H1 (cell line): ENCODE measurements at regions not wholly inside any gene's neighbourhood (a gene's known extent, or its start where the extent isn't known, plus 50 kb on each side); places are given as distances from the start of the nearest gene placed in this dataset.

Experiments used
- CTCF ChIA-PET: fragments of 300-600 bp; sonication (Branson Sonifier 250); formaldehyde crosslinking; loops from one replicate; lab custom pipeline; 2021; ENCODE audit not compliant: partially characterized antibody; lab: Charles Lee
- POLR2A ChIA-PET: fragments of 300-600 bp; sonication (Branson Sonifier 250); formaldehyde crosslinking; loops from one replicate; lab custom pipeline; 2021; ENCODE audit warnings: inconsistent platforms; ENCODE audit not compliant: partially characterized antibody; lab: Charles Lee
- DNase-seq, 2 experiments: peaks; one replicate each; pipeline versions ENCODE4 v3.0.0 to v3.0.0-alpha.2; 2010 to 2022; ENCODE audit warnings: low spot score in 2 of 2, low read depth in 1 of 2, mixed read lengths in 1 of 2
- FAIRE-seq: peaks from 2 replicates; lab custom pipeline; 2011; peaks lifted over from hg19 to GRCh38; lab: Jason Lieb, UNC
- H2AFZ ChIP-seq: 2 replicates; pipeline ENCODE4 v1.8.1; 2012; ENCODE audit warnings: low read length, inconsistent platforms
- H2AK5ac ChIP-seq: 2 replicates; pipeline ENCODE4 v1.6.1; 2013; ENCODE audit warnings: low read depth, low read length
- H2BK120ac ChIP-seq: replicated peaks from 2 replicates; pipeline ENCODE3; 2013; ENCODE audit warnings: low read depth, low read length, inconsistent platforms
- H2BK12ac ChIP-seq: 2 replicates; pipeline ENCODE4 v1.6.1; 2013; ENCODE audit warnings: low read depth, low read length
- H2BK15ac ChIP-seq: 2 replicates; pipeline ENCODE4 v1.6.1; 2013; ENCODE audit warnings: low read length
- H2BK20ac ChIP-seq: 2 replicates; pipeline ENCODE4 v1.6.1; 2013; ENCODE audit warnings: low read length
- H2BK5ac ChIP-seq: 2 replicates; pipeline ENCODE4 v1.6.1; 2013; ENCODE audit warnings: low read depth, low read length
- H3K14ac ChIP-seq: 2 replicates; pipeline ENCODE4 v1.6.1; 2013; ENCODE audit warnings: inconsistent platforms; ENCODE audit not compliant: insufficient read length
- H3K18ac ChIP-seq: 2 replicates; pipeline ENCODE4 v1.6.1; 2013; ENCODE audit warnings: low read length; ENCODE audit errors: extremely low read depth
- H3K23ac ChIP-seq: 2 replicates; pipeline ENCODE4 v1.6.1; 2013; ENCODE audit warnings: inconsistent platforms; ENCODE audit not compliant: insufficient read length
- H3K23me2 ChIP-seq: 2 replicates; pipeline ENCODE4 v1.6.1; 2013; ENCODE audit warnings: low read depth, low read length
- H3K27ac ChIP-seq: 2 replicates; pipeline ENCODE4 v1.6.1; 2011; ENCODE audit warnings: low read depth, low read length, inconsistent platforms
- H3K27me3 ChIP-seq, 4 experiments: replicated peaks in 1 of 4; 1 replicate in 1 of 4; 2 replicates in 3 of 4; pipeline versions ENCODE4 v1.6.1 to v1.8.1; 2011 to 2013; ENCODE audit warnings: low read length in 3 of 4, mild to moderate bottlenecking in 3 of 4, inconsistent platforms in 2 of 4, mixed read lengths in 2 of 4, moderate library complexity in 1 of 4; ENCODE audit not compliant: control insufficient read depth in 3 of 4, insufficient read depth in 3 of 4; ENCODE audit errors: extremely low read depth in 1 of 4
- H3K36me3 ChIP-seq, 4 experiments: 2 replicates each; pipeline versions ENCODE4 v1.6.1 to v1.8.1; 2011 to 2013; ENCODE audit warnings: mild to moderate bottlenecking in 4 of 4, low read length in 3 of 4, moderate library complexity in 2 of 4, control low read depth in 1 of 4, inconsistent platforms in 1 of 4; ENCODE audit not compliant: insufficient read depth in 4 of 4, control insufficient read depth in 2 of 4
- H3K4ac ChIP-seq: replicated peaks from 2 replicates; pipeline ENCODE3; 2013; ENCODE audit warnings: low read length, low read depth, mixed read lengths, inconsistent platforms; ENCODE audit not compliant: insufficient read length
- H3K4me1 ChIP-seq, 4 experiments: replicated peaks in 1 of 4; 1 replicate in 1 of 4; 2 replicates in 3 of 4; pipeline versions ENCODE4 v1.6.1 to v1.8.1; 2011 to 2013; ENCODE audit warnings: low read length in 3 of 4, inconsistent platforms in 2 of 4, mixed read lengths in 1 of 4; ENCODE audit not compliant: insufficient read depth in 4 of 4, control insufficient read depth in 3 of 4
- H3K4me2 ChIP-seq, 2 experiments: 2 replicates each; pipeline versions ENCODE4 v1.6.1 to v1.8.1; 2011 to 2013; ENCODE audit warnings: low read depth in 2 of 2, low read length in 2 of 2, control low read depth in 1 of 2, inconsistent platforms in 1 of 2, mild to moderate bottlenecking in 1 of 2; ENCODE audit not compliant: insufficient read depth in 1 of 2
- H3K4me3 ChIP-seq, 4 experiments: fragments of 200-600, 300-600 bp in 1 of 4; sonication (generic), shearing (Covaris generic), sonication (Bioruptor Twin) in 1 of 4; 2 replicates each; pipeline versions ENCODE4 v1.5.1 to v1.8.1; 2011 to 2016; ENCODE audit warnings: low read length in 4 of 4, low read depth in 3 of 4, control low read depth in 2 of 4, inconsistent platforms in 2 of 4, mild to moderate bottlenecking in 2 of 4, mixed read lengths in 1 of 4, moderate library complexity in 1 of 4; ENCODE audit not compliant: insufficient read depth in 2 of 4; ENCODE audit errors: extremely low read depth in 1 of 4
- H3K56ac ChIP-seq: replicated peaks from 2 replicates; pipeline ENCODE3; 2013; ENCODE audit warnings: low read depth, mild to moderate bottlenecking, mixed read lengths, low read length, inconsistent platforms; ENCODE audit not compliant: insufficient read length
- H3K79me1 ChIP-seq: 2 replicates; pipeline ENCODE4 v1.6.1; 2013; ENCODE audit warnings: low read depth, low read length, control low read depth
- H3K79me2 ChIP-seq, 2 experiments: 2 replicates each; pipeline versions ENCODE4 v1.6.1 to v1.8.1; 2012 to 2013; ENCODE audit warnings: low read length in 2 of 2, mild to moderate bottlenecking in 2 of 2, inconsistent platforms in 1 of 2; ENCODE audit not compliant: insufficient read depth in 2 of 2, control insufficient read depth in 1 of 2
- H3K9ac ChIP-seq, 4 experiments: replicated peaks in 1 of 4; 1 replicate in 1 of 4; 2 replicates in 3 of 4; pipeline versions ENCODE4 v1.6.1 to v1.8.1; 2011 to 2013; ENCODE audit warnings: low read depth in 3 of 4, low read length in 3 of 4, control low read depth in 2 of 4, mild to moderate bottlenecking in 2 of 4, moderate library complexity in 2 of 4, inconsistent platforms in 1 of 4; ENCODE audit errors: extremely low read depth in 1 of 4
- H3K9me3 ChIP-seq, 2 experiments: 2 replicates each; pipeline versions ENCODE4 v1.6.1 to v1.8.1; 2012 to 2013; ENCODE audit warnings: mild to moderate bottlenecking in 2 of 2, moderate library complexity in 2 of 2, control low read depth in 1 of 2, inconsistent platforms in 1 of 2, low read depth in 1 of 2, low read length in 1 of 2, mixed read lengths in 1 of 2; ENCODE audit not compliant: insufficient read depth in 2 of 2
- H4K20me1 ChIP-seq, 2 experiments: replicated peaks in 1 of 2; 2 replicates each; pipeline versions ENCODE3 to v1.8.1; 2011 to 2013; ENCODE audit warnings: inconsistent platforms in 2 of 2, low read length in 2 of 2, mild to moderate bottlenecking in 1 of 2; ENCODE audit not compliant: insufficient read depth in 2 of 2, control insufficient read depth in 1 of 2
- H4K5ac ChIP-seq: 2 replicates; pipeline ENCODE4 v1.6.1; 2013; ENCODE audit warnings: low read length, low read depth, mixed read lengths, inconsistent platforms; ENCODE audit not compliant: insufficient read length
- H4K8ac ChIP-seq: 2 replicates; pipeline ENCODE4 v1.8.0; 2013; ENCODE audit warnings: mild to moderate bottlenecking, moderate library complexity, low read length, inconsistent platforms; ENCODE audit not compliant: insufficient read depth; ENCODE audit errors: extremely low read depth
- H4K91ac ChIP-seq: replicated peaks from 2 replicates; pipeline ENCODE3; 2013; ENCODE audit warnings: low read length, mixed read lengths, inconsistent platforms; ENCODE audit not compliant: insufficient read length
- ATF2 ChIP-seq: IDR thresholded peaks from 2 replicates; pipeline ENCODE4 v1.6.1; 2012; ENCODE audit warnings: low read length, inconsistent platforms
- CREB1 ChIP-seq: IDR thresholded peaks from 2 replicates; pipeline ENCODE4 v1.6.1; 2012; ENCODE audit warnings: inconsistent platforms
- CTCF ChIP-seq, 3 experiments: IDR thresholded peaks; 1 replicate in 2 of 3; 2 replicates in 1 of 3; pipeline versions ENCODE4 v1.5.1 to v1.6.1; 2011; ENCODE audit warnings: low read length in 3 of 3, mild to moderate bottlenecking in 3 of 3, inconsistent platforms in 2 of 3, low read depth in 1 of 3, moderate library complexity in 1 of 3; ENCODE audit not compliant: insufficient read depth in 1 of 3; ENCODE audit errors: control extremely low read depth in 1 of 3
- FOSL1 ChIP-seq: IDR thresholded peaks from 2 replicates; pipeline ENCODE4 v1.6.1; 2011; ENCODE audit warnings: mild to moderate bottlenecking, low read depth, low read length, moderate library complexity; ENCODE audit not compliant: insufficient read depth
- RNF2 ChIP-seq: fragments of 200-900, 300-1000 bp; sonication (generic); IDR thresholded peaks from 2 replicates; pipeline ENCODE4 v1.7.1; 2016; ENCODE audit warnings: borderline replicate concordance, low read depth, mild to moderate bottlenecking, antibody characterized with exemption, low read length; ENCODE audit not compliant: poor library complexity, severe bottlenecking; ENCODE audit errors: missing control alignments
- RXRA ChIP-seq: IDR thresholded peaks from 2 replicates; pipeline ENCODE4 v1.6.1; 2011; ENCODE audit warnings: low read depth, mild to moderate bottlenecking, low read length, moderate library complexity; ENCODE audit not compliant: insufficient read depth
- SIRT6 ChIP-seq: IDR thresholded peaks from one replicate; pipeline ENCODE4 v1.7.1; 2012; ENCODE audit warnings: low read length, inconsistent platforms
- WGBS, 2 experiments: shearing (Covaris generic) in 1 of 2; methylation state at CpG; one replicate each; pipeline versions ENCODE4 v1.1.6 to v1.1.7; 2013 to 2015; ENCODE audit warnings: low lambda C conversion rate in 2 of 2, mixed read lengths in 2 of 2, inconsistent platforms in 1 of 2, low coverage in 1 of 2, missing lambda C conversion rate in 1 of 2; ENCODE audit not compliant: insufficient replicate concordance in 2 of 2, insufficient coverage in 1 of 2, insufficient read length in 1 of 2; ENCODE audit errors: extremely low coverage in 1 of 2, missing lambda C conversion rate in 1 of 2; 5-methylcytosine and 5-hydroxymethylcytosine counted together

- no peak overlapping the region for H2BK120ac ChIP-seq
- no peak overlapping the region for H3K4ac ChIP-seq
- no peaks in the 10 kb centered on the region for H4K20me1 ChIP-seq
- no peak overlapping the region for H4K91ac ChIP-seq
- no peak overlapping the region for H2BK15ac ChIP-seq
- DNase-seq (no peak), FAIRE-seq (no peak)
- no peaks in the 10 kb centered on the region for H3K27me3 ChIP-seq
- no peak overlapping the region for H2AK5ac ChIP-seq
- H2BK12ac ChIP-seq = no peak overlapping the region
- no peak overlapping the region for H3K56ac ChIP-seq
- H2BK5ac ChIP-seq = no peak overlapping the region
- TF ChIP-seq CREB1 (no peak), FOSL1 (no peak), RXRA (no peak), CTCF (IDR thresholded peaks at IDR 0.05; ENCODE audit: control extremely low read depth in 1 of 3, insufficient read depth in 1 of 3, low read depth in 1 of 3, low read length in 3 of 3) (no peak), SIRT6 (no peak), RNF2 (no peak), ATF2 (no peak)
- no peak overlapping the region for H4K5ac ChIP-seq
- no peaks in the 10 kb centered on the region for H3K79me2 ChIP-seq
- H3K27ac ChIP-seq = no peak overlapping the region
- H3K4me3 ChIP-seq = no peak overlapping the region
- H3K9ac ChIP-seq = no peak overlapping the region
- ChIA-PET POLR2A (no interaction called here), CTCF (interaction anchor here (1.1 to 1.3 kb wide), 2 partner anchors 10 to 382 kb away, joined by 3 to 5 read pairs; no protein-coding TSS in a partner anchor)
- WGBS, 2 experiments = 96% methylated on average over 2 of the region's 2 CpGs; no CpG with 5 or more reads in 1 of the 2 experiments
- no peak overlapping the region for H3K23ac ChIP-seq
- H3K14ac ChIP-seq = no peak overlapping the region
- no peak overlapping the region for H2BK20ac ChIP-seq
- no peaks in the 10 kb centered on the region for H3K79me1 ChIP-seq
- H3K23me2 ChIP-seq = no peaks in the 10 kb centered on the region
- H3K18ac ChIP-seq = no peak overlapping the region
- no peaks in the 10 kb centered on the region for H3K4me1 ChIP-seq
- H3K9me3 ChIP-seq = peaks cover 3 to 6% of the 10 kb centered on the region in 2 experiments; a peak in 3 of 4 replicates
- no peak overlapping the region for H4K8ac ChIP-seq
- H3K4me2 ChIP-seq = no peak overlapping the region
- H2AFZ ChIP-seq = no peak overlapping the region
- H3K36me3 ChIP-seq = no peaks in the 10 kb centered on the region
Observed at GRCh38 chr4:64157397-64157796, 251.9 kb downstream of the TECRL start.
